ENCODE measurements at regions not wholly inside any gene's neighbourhood (a gene's known extent, or its start where the extent isn't known, plus 50 kb on each side); places are given as distances from the start of the nearest gene placed in this dataset.

GRCh38 chr18:77772177-77772576, 522.5 kb downstream of the GALR1 start:
- Mint-ChIP-seq H3K27ac (no peak overlapping the region), H3K36me3 (no peaks in the 10 kb centered on the region)

DNA sequence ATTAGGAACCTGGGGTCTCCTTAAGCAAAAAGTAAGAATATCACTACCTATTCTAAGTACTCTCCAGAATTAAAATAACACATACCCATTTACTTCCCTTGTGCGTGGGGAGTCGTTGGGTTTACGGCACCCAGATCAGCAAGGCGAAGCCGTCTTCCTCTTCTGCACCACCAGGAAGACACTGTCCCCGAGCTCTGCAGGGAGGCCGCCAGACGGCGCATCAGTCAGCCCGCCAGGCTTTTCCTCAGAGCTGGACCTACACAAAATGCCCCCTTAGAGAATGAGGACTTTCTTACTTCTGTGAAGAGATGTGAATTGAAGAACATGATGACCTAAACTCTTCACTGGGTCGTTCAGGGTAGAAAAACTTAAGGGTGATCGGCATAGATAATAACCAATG, 526.5 kb downstream of the GALR1 start:
- Mint-ChIP-seq H3K27ac (no peak overlapping the region), H3K4me1 (no peaks in the 10 kb centered on the region), H3K9me3 (no peaks in the 10 kb centered on the region), H3K27me3 (no peaks in the 10 kb centered on the region), H3K4me3 (no peak overlapping the region), H3K36me3 (no peaks in the 10 kb centered on the region)
- DNase-seq = no peak

More at GRCh38 chr18:77772177-77772576, 522.5 kb downstream of the GALR1 start:
- DNase-seq = no peak
- no peak overlapping the region for H3K4me3 Mint-ChIP-seq
- H3K27me3 Mint-ChIP-seq = peaks cover 4% of the 10 kb centered on the region
- no peaks in the 10 kb centered on the region for H3K4me1 Mint-ChIP-seq
- H3K9me3 Mint-ChIP-seq = peaks cover 4% of the 10 kb centered on the region

DNA sequence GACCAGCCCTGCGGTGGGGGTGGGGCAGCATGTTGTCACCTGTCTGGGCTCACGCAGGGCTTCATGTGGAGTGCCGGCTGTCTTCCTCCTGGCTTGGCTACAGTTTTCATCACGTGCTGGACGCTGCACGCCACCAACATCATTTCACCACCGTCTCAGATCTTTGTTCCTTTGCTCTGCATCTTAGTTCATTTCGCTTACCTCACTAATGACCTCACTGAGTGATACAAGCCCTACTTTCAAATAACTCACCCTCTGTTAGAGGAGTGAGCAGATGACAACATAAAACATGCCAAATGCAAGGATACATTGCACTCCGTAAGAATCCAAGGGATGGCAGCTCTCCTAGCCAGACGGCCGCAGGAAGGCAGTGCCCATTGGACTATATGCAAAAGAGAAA, 527.5 kb downstream of the GALR1 start:
- DNase-seq = no peak
- Mint-ChIP-seq H3K9me3 (no peaks in the 10 kb centered on the region), H3K4me3 (no peak overlapping the region), H3K36me3 (no peaks in the 10 kb centered on the region), H3K27ac (no peak overlapping the region), H3K4me1 (no peaks in the 10 kb centered on the region), H3K27me3 (no peaks in the 10 kb centered on the region)

- no peak overlapping the region for H3K4me3 Mint-ChIP-seq
- H3K9me3 Mint-ChIP-seq = no peaks in the 10 kb centered on the region
- DNase-seq = no peak
- no peak overlapping the region for H3K27ac Mint-ChIP-seq
- no peaks in the 10 kb centered on the region for H3K4me1 Mint-ChIP-seq
- no peaks in the 10 kb centered on the region for H3K36me3 Mint-ChIP-seq
- H3K27me3 Mint-ChIP-seq = peaks cover 3% of the 10 kb centered on the region
These were observed 535.2 kb downstream of the GALR1 start for GRCh38 chr18:77784759-77785379.

DNA sequence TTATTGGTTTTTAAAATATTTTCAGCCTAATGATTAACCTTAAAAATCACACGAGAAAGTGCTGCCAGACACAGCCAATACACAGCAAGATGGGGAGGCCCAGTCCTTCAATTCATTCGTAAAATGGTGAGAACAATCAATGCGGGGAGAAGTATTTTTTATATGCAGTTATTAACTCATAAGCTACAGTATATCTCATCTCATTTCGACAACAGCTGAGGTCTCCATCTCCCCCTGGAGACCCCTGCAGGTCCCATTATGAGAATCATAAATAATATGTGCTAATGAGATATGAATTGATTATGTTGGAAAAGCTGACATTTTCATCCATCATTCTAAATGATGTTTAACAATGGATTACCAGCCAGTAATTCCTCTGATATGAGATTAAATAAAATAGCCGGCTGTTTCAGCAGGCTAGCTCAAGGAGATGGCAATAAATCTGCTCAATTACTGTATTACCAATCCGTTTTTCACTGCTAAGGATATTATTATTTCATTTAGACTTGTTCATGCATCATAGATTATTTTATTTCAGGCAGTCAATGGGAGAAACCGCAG, 535.8 kb downstream of the GALR1 start:
- Mint-ChIP-seq H3K27me3 (peaks cover 3% of the 10 kb centered on the region), H3K4me1 (no peaks in the 10 kb centered on the region), H3K36me3 (no peaks in the 10 kb centered on the region), H3K27ac (no peak overlapping the region), H3K4me3 (no peak overlapping the region), H3K9me3 (no peaks in the 10 kb centered on the region)
- DNase-seq = no peak

GRCh38 chr18:77803024-77803423, 553.4 kb downstream of the GALR1 start:
- H3K36me3 Mint-ChIP-seq = no peaks in the 10 kb centered on the region
- DNase-seq = no peak
- H3K4me3 Mint-ChIP-seq = no peak overlapping the region
- H3K4me1 Mint-ChIP-seq = no peaks in the 10 kb centered on the region
- H3K27ac Mint-ChIP-seq = no peak overlapping the region
- no peaks in the 10 kb centered on the region for H3K27me3 Mint-ChIP-seq
- peaks cover 7% of the 10 kb centered on the region for H3K9me3 Mint-ChIP-seq

- peaks cover 2% of the 10 kb centered on the region for H3K9me3 Mint-ChIP-seq
- H3K4me1 Mint-ChIP-seq = no peaks in the 10 kb centered on the region
- H3K27me3 Mint-ChIP-seq = peaks cover 5% of the 10 kb centered on the region
- no peak for DNase-seq
- no peaks in the 10 kb centered on the region for H3K36me3 Mint-ChIP-seq
- H3K27ac Mint-ChIP-seq = no peak overlapping the region
- no peak overlapping the region for H3K4me3 Mint-ChIP-seq
These were observed 554.7 kb downstream of the GALR1 start for GRCh38 chr18:77804382-77804781.

DNA sequence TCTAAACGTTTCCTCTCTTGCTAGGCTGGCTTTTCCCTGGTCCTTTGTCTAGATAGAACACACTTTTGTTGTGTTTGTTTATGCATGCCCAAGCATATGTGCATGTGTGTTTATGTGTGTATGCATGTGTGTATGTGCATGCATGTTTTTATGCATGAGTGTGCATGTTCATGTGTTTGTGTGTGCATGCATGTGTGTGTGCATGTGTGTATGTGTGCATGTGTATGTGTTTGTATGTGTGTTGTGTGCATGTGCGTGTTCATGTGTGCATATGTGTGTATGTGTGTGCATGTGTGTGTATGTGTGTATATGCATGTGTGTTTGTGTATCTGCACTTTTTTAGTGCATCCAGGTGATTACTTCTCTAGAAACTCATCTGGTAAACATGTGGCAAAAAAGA, 558.0 kb downstream of the GALR1 start:
- no peaks in the 10 kb centered on the region for H3K9me3 Mint-ChIP-seq

GRCh38 chr18:77811503-77811902, 561.9 kb downstream of the GALR1 start:
- Mint-ChIP-seq H3K4me1 (no peaks in the 10 kb centered on the region), H3K4me3 (no peak overlapping the region), H3K36me3 (no peaks in the 10 kb centered on the region), H3K27ac (no peak overlapping the region), H3K9me3 (no peaks in the 10 kb centered on the region), H3K27me3 (peaks cover 13% of the 10 kb centered on the region)
- no peak for DNase-seq

More for the DNA sequence above, 558.0 kb downstream of the GALR1 start:
- Mint-ChIP-seq H3K27ac (no peak overlapping the region), H3K36me3 (no peaks in the 10 kb centered on the region), H3K4me3 (no peak overlapping the region), H3K4me1 (no peaks in the 10 kb centered on the region), H3K27me3 (peaks cover 13% of the 10 kb centered on the region)
- no peak for DNase-seq

DNA sequence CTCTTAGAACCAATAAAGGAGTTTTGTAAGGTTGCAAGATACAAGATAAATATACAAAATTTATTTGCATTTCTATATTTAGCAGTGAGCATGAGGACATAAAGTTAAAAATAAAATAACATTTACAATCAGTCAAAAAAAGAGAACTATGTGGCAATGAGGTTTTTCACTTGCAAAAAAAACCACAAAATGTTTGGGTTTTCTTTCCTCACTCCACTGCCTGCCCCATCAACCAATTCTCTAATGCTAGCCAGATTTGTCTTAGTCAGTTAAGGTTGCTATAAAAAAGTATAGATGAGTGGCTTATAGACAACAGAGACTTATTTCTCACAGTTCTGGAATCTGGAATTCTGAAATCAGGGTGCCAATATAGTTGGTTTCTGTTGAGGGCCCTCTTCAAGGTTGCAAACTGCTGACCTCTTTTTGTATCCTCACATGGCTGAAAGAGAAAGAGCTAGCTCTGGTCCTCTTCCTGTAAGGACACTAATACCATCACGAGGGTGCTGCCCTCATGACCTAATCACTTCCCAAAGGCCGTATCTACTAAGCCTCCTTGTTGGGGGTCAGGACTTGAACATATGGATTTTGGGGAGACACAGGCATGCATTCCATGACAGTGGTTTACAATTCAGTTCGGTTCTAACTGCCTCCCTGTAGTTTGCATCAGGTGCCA, 566.2 kb downstream of the GALR1 start:
- Mint-ChIP-seq H3K27ac (no peak overlapping the region), H3K4me1 (no peaks in the 10 kb centered on the region), H3K36me3 (peaks cover 2% of the 10 kb centered on the region), H3K27me3 (peaks cover 12% of the 10 kb centered on the region), H3K9me3 (no peaks in the 10 kb centered on the region), H3K4me3 (no peak overlapping the region)
- DNase-seq = no peak

DNA sequence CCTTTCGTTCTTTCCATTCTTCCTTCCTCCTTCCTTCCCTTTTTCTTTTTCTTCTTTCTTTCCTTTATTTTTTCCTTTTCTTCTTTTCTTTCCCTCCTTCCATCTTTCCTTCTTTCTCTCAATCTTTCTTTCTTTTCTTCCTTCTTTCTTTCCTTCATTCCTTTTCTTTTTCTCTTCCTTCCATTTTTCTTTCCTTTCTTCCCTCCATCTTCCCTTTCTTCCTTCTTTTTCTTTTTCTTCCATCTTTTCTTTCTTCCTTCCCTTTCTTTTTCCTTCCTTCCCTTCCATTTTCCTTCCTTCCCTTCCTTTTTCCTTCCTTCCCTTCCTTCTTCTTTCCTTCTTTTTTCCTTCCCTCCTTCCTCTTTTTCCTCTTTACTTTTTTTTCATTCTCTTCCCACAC, 568.7 kb downstream of the GALR1 start:
- H3K36me3 Mint-ChIP-seq = peaks cover 2% of the 10 kb centered on the region
- DNase-seq = no peak
- H3K4me3 Mint-ChIP-seq = no peak overlapping the region
- H3K27ac Mint-ChIP-seq = no peak overlapping the region
- H3K9me3 Mint-ChIP-seq = no peaks in the 10 kb centered on the region
- peaks cover 5% of the 10 kb centered on the region for H3K27me3 Mint-ChIP-seq
- H3K4me1 Mint-ChIP-seq = no peaks in the 10 kb centered on the region

DNA sequence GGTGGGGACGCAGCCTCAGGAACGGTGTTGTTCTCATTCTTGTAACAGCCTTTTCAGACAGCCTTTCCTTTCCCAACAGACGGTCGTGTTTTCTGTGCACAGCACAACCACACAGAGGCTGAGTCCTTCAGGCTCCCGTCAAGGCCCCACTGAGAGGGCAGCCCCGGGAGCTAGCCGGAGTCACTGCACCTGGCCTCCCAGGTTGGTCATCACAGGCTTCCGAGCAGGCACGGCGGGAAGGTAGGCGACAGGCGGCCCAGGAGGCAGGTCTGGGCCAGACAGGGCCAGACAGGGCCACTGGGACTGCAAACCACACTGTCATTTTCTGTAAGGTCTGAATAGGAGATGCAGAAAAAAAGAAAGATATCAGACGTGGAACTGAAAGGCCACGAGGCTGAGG, 570.8 kb downstream of the GALR1 start:
- Mint-ChIP-seq H3K36me3 (peaks cover 2% of the 10 kb centered on the region), H3K27me3 (peaks cover 5% of the 10 kb centered on the region), H3K9me3 (no peaks in the 10 kb centered on the region), H3K4me1 (no peaks in the 10 kb centered on the region), H3K4me3 (no peak overlapping the region), H3K27ac (no peak overlapping the region)
- no peak for DNase-seq

DNA sequence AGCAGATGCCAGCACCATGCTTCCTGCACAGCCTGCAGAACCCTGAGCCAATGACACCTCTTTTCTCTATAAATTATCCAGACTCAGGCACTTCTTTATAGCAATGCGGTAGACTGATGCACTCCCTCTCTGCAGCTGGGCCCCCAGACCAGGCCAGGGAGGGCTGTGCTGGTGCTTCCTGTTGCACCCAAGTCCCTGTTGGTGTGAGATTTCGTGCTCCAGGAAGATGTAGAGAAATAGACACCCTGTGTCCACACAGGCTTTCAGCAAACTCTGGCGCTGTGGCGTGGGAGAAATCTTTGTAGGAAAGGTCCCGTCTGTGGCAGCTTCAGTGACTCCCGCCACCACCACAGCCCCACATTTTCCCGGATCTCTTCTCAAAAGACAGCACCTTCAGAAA, 572.2 kb downstream of the GALR1 start:
- Mint-ChIP-seq H3K27me3 (peaks cover 5% of the 10 kb centered on the region), H3K4me1 (no peaks in the 10 kb centered on the region), H3K27ac (no peak overlapping the region), H3K9me3 (no peaks in the 10 kb centered on the region), H3K4me3 (no peak overlapping the region), H3K36me3 (peaks cover 2% of the 10 kb centered on the region)
- no peak for DNase-seq

DNA sequence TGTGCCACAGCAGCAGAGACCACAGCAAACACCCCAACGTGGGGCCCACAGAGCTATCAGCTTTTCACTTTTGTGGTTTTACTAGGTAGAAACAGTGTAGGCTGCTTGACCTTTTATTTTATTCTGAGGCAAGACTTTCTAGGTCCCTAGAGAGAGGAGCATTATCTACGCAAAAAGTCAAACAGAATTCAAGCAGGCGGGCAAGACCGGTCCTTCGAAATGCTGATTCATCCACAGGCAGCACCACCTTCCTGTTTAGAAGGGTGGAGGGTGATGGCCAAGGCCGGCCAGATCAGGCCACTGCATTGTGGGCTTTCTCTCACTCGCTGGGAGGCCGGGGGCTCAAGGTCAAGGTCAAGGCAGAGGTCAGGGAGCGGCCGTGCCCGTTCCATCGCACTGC, 573.0 kb downstream of the GALR1 start:
- DNase-seq = no peak
- Mint-ChIP-seq H3K4me1 (no peaks in the 10 kb centered on the region), H3K4me3 (no peak overlapping the region)

DNA sequence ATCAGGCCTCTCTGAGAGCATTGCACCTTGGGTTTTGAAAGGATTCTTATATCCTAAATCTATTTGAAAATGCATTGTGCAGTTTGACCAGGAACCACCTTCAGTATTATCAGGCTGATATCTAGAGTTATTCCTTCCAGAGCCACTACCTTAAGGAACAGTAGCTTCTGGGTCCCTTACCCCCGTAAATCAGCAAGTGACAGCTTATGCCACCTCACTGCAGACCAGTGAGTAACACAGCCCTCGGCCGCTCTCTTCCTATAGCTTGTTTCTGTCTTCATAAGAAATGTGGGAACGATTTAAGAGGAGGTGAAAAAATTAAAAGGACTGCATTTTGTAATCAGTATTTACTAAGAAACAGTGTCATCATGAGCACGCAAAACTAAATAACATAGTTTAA, 584.2 kb downstream of the GALR1 start:
- no peak for DNase-seq
- Mint-ChIP-seq H3K4me1 (no peaks in the 10 kb centered on the region), H3K27me3 (no peaks in the 10 kb centered on the region), H3K36me3 (no peaks in the 10 kb centered on the region), H3K9me3 (no peaks in the 10 kb centered on the region), H3K27ac (no peak overlapping the region), H3K4me3 (no peak overlapping the region)

More for the DNA sequence above, 573.0 kb downstream of the GALR1 start:
- no peaks in the 10 kb centered on the region for H3K9me3 Mint-ChIP-seq
- no peak overlapping the region for H3K27ac Mint-ChIP-seq
- peaks cover 2% of the 10 kb centered on the region for H3K36me3 Mint-ChIP-seq
- H3K27me3 Mint-ChIP-seq = peaks cover 5% of the 10 kb centered on the region

- no peak overlapping the region for H3K4me3 Mint-ChIP-seq
- no peak overlapping the region for H3K27ac Mint-ChIP-seq
- DNase-seq = no peak
- no peaks in the 10 kb centered on the region for H3K4me1 Mint-ChIP-seq
- H3K36me3 Mint-ChIP-seq = no peaks in the 10 kb centered on the region
- H3K27me3 Mint-ChIP-seq = peaks cover 37% of the 10 kb centered on the region
- peaks cover 2% of the 10 kb centered on the region for H3K9me3 Mint-ChIP-seq
These were observed 602.2 kb downstream of the GALR1 start for GRCh38 chr18:77851802-77852201.

All from activated naive CD8-positive, alpha-beta T cell treated with anti-CD3 and anti-CD28 coated beads for 36 hours (primary cell).